Fibroblast of lung (primary cell): ENCODE measurements at regions not wholly inside any gene's neighbourhood (a gene's known extent, or its start where the extent isn't known, plus 50 kb on each side); places are given as distances from the start of the nearest gene placed in this dataset.
A peak's percentile ranks its signal among the peaks of the same experiment; 100 is the strongest.

Experiments
- DNase-seq, 2 donors: peaks; one replicate each; pipeline versions ENCODE4 v3.0.0 to v3.0.0-alpha.2; 2010; ENCODE audit warnings: low read depth in 2 of 2
- H2AFZ ChIP-seq: 2 replicates; pipeline ENCODE4 v1.5.1; 2012; ENCODE audit warnings: low read length, control low read depth, inconsistent platforms
- H3K27ac ChIP-seq: 2 replicates; pipeline ENCODE4 v1.5.1; 2011; ENCODE audit warnings: low read length, control low read depth; ENCODE audit not compliant: insufficient read depth
- H3K27me3 ChIP-seq: 2 replicates; pipeline ENCODE4 v1.5.1; 2011; ENCODE audit warnings: mild to moderate bottlenecking, low read length; ENCODE audit not compliant: control insufficient read depth, insufficient read depth
- H3K36me3 ChIP-seq: 2 replicates; pipeline ENCODE4 v1.5.1; 2011; ENCODE audit warnings: low read length; ENCODE audit not compliant: control insufficient read depth, insufficient read depth
- H3K4me1 ChIP-seq: 2 replicates; pipeline ENCODE4 v1.5.1; 2011; ENCODE audit warnings: low read length; ENCODE audit not compliant: control insufficient read depth, insufficient read depth; ENCODE audit errors: extremely low read depth
- H3K4me2 ChIP-seq: 2 replicates; pipeline ENCODE4 v1.5.1; 2011; ENCODE audit warnings: low read length, control low read depth; ENCODE audit not compliant: insufficient read depth; ENCODE audit errors: extremely low read depth
- H3K4me3 ChIP-seq, 4 experiments: fragments of 200-600 bp in 1 of 4; sonication (generic) in 1 of 4; replicated peaks in 1 of 4; 2 replicates each; pipeline ENCODE4 v1.5.1; 2011 to 2016; ENCODE audit warnings: low read length in 4 of 4, low read depth in 3 of 4, mild to moderate bottlenecking in 3 of 4, control low read depth in 2 of 4, inconsistent platforms in 1 of 4, mixed read lengths in 1 of 4; ENCODE audit not compliant: insufficient read depth in 1 of 4; ENCODE audit errors: control extremely low read depth in 1 of 4
- H3K79me2 ChIP-seq: 2 replicates; pipeline ENCODE4 v1.5.1; 2012; ENCODE audit warnings: mild to moderate bottlenecking, low read length, inconsistent platforms; ENCODE audit not compliant: control insufficient read depth, insufficient read depth
- H3K9ac ChIP-seq: 2 replicates; pipeline ENCODE4 v1.5.1; 2011; ENCODE audit warnings: mild to moderate bottlenecking, low read length, control low read depth; ENCODE audit not compliant: insufficient read depth
- H3K9me3 ChIP-seq: 2 replicates; pipeline ENCODE4 v1.5.1; 2012; ENCODE audit warnings: low read depth, low read length; ENCODE audit not compliant: control insufficient read depth, insufficient read depth
- H4K20me1 ChIP-seq: 2 replicates; pipeline ENCODE4 v1.5.1; 2011; ENCODE audit warnings: low read length; ENCODE audit not compliant: control insufficient read depth, insufficient read depth; ENCODE audit errors: extremely low read depth
- CTCF ChIP-seq, 2 donors: IDR thresholded peaks in 1 of 2; conservative IDR thresholded peaks in 1 of 2; 1 replicate in 1 of 2; 2 replicates in 1 of 2; pipeline ENCODE4 v1.5.1; 2011 to 2012; ENCODE audit warnings: low read length in 2 of 2, control low read depth in 1 of 2, inconsistent platforms in 1 of 2, low read depth in 1 of 2, mild to moderate bottlenecking in 1 of 2
- EZH2 ChIP-seq: IDR thresholded peaks from 2 replicates; pipeline ENCODE4 v1.5.1; 2012; ENCODE audit warnings: low read length, control low read depth, mild to moderate bottlenecking; ENCODE audit errors: missing control alignments

- Histone ChIP-seq H3K36me3 (no peaks in the 10 kb centered on the region), H3K4me3 (no peak overlapping the region), H3K27ac (no peak overlapping the region), H3K9me3 (no peaks in the 10 kb centered on the region), H3K4me2 (no peak overlapping the region), H3K79me2 (no peaks in the 10 kb centered on the region), H3K4me1 (no peaks in the 10 kb centered on the region), H3K27me3 (no peaks in the 10 kb centered on the region), H4K20me1 (no peaks in the 10 kb centered on the region), H3K9ac (no peak overlapping the region), H2AFZ (no peak overlapping the region)
- peak in 1 of 2 donors; percentile 12 for DNase-seq
- TF ChIP-seq CTCF (conservative IDR thresholded peaks at IDR 0.05 in 1 of 2, IDR thresholded peaks at IDR 0.05 in 1 of 2; ENCODE audit: low read depth in 1 of 2, low read length in 2 of 2), result no peak
- TF ChIP-seq EZH2, result no peak
Observed at GRCh38 chr4:104879367-104879766, 267.3 kb upstream of the TET2 start.

GRCh38 chr4:104879854-104880253, 266.8 kb upstream of the TET2 start:
- Histone ChIP-seq H3K9me3 (no peaks in the 10 kb centered on the region), H3K79me2 (no peaks in the 10 kb centered on the region), H3K9ac (no peak overlapping the region), H3K27me3 (no peaks in the 10 kb centered on the region), H3K36me3 (no peaks in the 10 kb centered on the region), H3K27ac (no peak overlapping the region), H3K4me2 (no peak overlapping the region), H3K4me1 (no peaks in the 10 kb centered on the region), H3K4me3 (no peak overlapping the region), H2AFZ (no peak overlapping the region), H4K20me1 (no peaks in the 10 kb centered on the region)
- TF ChIP-seq EZH2, result no peak
- DNase-seq, result no peak

- Histone ChIP-seq H3K27ac (no peak overlapping the region), H3K79me2 (no peaks in the 10 kb centered on the region), H3K9ac (no peak overlapping the region), H3K4me1 (no peaks in the 10 kb centered on the region), H4K20me1 (no peaks in the 10 kb centered on the region), H3K9me3 (no peaks in the 10 kb centered on the region), H2AFZ (no peak overlapping the region), H3K27me3 (no peaks in the 10 kb centered on the region), H3K36me3 (no peaks in the 10 kb centered on the region), H3K4me3 (no peak overlapping the region), H3K4me2 (no peak overlapping the region)
- TF ChIP-seq CTCF (conservative IDR thresholded peaks at IDR 0.05 in 1 of 2, IDR thresholded peaks at IDR 0.05 in 1 of 2; ENCODE audit: low read depth in 1 of 2, low read length in 2 of 2) (no peak), EZH2 (no peak)
- DNase-seq, result no peak
Observed at GRCh38 chr4:104881136-104881886, 265.4 kb upstream of the TET2 start.
